GM18868 (cell line): ENCODE measurements at regions not wholly inside any gene's neighbourhood (a gene's known extent, or its start where the extent isn't known, plus 50 kb on each side); places are given as distances from the start of the nearest gene placed in this dataset.

Experiments used
- ATAC-seq: cut with Tn5 transposase; IDR thresholded peaks from one replicate; pipeline ENCODE4 v1.9.1; 2021; ENCODE audit warnings: mild to moderate bottlenecking, moderate library complexity; ENCODE audit not compliant: unreplicated experiment

- no peak for ATAC-seq
Measured at GRCh38 chr3:107428051-107428858, 51.0 kb downstream of the CCDC54 start.

GRCh38 chr3:107429320-107430181, 52.3 kb downstream of the CCDC54 start:
- ATAC-seq = peak; percentile 62

GRCh38 chr3:107430214-107430995, 53.2 kb downstream of the CCDC54 start:
- no peak for ATAC-seq

DNA sequence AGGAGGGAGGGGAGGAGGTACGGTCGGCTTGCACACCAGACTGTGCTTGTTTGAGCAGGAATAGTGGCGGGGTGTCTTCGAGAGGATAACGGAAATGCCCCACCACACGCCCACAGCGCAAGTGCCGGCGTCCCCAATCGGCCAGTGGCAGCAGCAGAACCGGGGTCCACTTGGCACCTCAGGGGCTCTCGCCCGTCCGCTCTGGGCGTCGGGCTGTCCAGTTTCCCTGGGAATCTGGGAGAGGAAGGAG, 53.7 kb downstream of the CCDC54 start:
- ATAC-seq = peak; percentile 21

DNA sequence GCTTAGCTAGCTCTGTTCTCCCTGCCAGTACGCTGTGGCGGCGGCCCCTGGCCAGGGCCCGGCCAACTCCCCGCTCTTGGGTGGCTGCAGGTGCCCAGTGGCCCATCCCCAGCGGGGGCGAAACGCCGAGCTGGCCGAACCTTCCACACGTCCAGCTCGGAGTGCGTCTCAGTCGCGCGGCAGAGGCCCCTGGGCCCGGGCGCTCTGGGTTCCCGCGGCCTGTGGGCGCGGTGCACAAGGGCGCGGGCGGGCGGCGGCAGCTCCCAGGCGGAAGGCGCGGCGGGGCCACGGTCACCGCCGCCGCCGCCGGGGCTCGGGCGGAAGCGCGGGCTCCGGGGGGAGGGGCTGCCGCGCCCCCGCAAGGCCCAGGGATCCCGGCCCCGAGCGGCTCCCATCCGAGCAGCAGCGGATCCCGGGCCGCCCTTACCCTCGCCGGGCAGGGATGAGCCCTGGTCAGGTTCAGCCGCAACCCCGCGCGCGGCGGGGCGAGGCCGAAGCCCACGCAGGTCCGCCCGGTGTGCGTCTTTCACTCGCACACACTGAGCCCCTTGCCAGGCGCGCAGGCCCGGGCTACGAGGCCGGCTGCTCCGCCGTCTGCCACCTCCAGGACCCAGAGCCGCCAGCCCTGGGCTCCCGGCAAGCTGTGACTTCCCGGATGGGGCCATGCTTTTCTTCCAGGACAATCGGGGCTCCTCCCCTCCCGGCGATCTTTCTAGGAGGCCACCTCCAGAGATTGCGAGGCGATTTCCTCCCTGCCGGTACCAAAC, 54.2 kb downstream of the CCDC54 start:
- peak; percentile 62 for ATAC-seq

- ATAC-seq = no peak
Measured at GRCh38 chr3:107432013-107432515, 54.8 kb downstream of the CCDC54 start.

DNA sequence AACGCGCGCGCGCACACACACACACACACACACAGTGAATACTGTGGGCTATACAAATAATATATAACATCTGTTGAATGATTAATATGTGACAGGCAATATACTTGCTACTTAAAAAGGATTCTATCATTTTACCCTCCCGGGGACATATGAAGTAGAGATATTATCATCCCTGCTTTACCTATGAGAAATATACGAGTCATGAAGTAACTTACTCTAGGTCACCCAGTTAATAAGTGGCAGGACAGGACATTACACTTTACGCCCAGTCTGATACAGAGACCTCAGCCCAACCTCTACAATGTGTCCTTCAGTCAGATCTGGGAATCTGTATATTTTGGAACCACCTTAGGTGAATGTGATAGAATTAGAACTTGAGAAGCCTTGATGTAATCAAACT, 55.4 kb downstream of the CCDC54 start:
- ATAC-seq = no peak

- no peak for ATAC-seq
Measured at GRCh38 chr3:107436029-107436428, 58.8 kb downstream of the CCDC54 start.

DNA sequence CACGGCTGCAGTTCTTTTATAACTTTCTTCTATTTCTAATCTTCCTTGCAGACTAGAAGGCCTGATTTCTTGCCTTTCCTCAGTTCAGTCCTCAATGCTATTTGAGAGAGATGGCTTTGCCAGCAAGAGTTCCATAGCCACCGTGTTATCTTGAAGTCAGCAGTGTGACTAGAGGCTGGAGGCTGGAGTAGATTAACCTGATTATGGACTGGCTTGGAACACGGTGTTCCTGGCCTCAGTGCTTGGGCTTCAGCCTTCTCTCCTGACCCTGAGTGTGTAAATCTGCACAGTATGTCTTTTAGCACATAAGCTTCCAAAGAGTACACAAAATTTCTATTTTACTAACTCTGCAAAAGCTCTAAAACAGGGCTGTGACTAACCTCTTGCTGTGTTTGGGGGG, 61.4 kb downstream of the CCDC54 start:
- no peak for ATAC-seq

- no peak for ATAC-seq
Measured at GRCh38 chr3:107441617-107442016, 64.4 kb downstream of the CCDC54 start.

GRCh38 chr3:107443461-107443860, 66.2 kb downstream of the CCDC54 start:
- ATAC-seq = no peak

DNA sequence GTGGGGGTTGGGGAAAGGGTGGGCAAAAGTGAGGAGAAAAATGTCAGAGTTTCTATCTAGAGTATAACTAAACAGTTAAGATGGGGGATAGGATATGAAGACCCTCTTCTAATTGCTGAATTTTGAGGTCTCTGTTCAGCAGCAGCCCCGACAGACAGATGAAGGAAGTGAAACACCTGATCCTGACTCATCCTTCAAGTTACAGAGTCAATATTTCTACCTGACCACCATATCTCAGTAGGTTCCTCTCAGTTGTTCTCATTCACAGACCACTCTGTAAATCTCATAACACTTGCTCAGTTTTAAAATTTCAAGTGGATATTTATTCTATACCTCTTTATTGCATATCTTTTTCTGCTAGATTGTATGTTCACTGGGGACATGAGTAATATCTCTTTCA, 69.5 kb downstream of the CCDC54 start:
- peak; percentile 96 for ATAC-seq

DNA sequence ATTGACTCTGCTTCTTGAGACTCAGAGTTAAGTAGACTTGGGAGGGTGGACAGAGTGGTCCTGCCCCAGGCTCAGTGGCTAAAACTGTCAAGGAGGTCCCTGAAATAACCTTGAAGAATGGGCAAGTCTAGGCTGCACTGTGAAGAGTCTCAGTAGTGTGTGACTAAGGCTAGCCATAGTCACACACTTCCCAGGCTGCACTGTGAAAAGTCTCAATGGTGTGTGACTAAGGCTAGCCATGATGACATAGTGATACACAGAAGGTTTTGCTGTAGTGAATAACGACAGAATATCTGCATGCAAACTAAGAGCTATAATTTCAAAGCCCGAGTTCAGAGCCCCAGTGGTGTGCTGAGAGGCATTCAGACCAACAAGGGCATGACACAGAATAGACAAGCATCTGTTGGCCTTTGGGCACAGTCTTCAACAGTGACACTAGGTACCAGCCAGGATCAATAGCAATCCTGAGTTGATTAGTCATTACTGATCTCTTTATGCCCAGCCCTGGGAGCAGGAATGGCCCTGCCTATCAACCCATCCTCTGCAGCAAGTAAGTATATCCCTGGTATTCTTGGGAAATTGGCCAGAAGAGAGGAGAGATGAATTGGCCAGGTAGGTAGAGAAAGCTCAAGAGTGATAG, 72.4 kb upstream of the BBX start:
- no peak for ATAC-seq

- ATAC-seq = no peak
Measured at GRCh38 chr3:107452436-107452835, 70.3 kb upstream of the BBX start.

DNA sequence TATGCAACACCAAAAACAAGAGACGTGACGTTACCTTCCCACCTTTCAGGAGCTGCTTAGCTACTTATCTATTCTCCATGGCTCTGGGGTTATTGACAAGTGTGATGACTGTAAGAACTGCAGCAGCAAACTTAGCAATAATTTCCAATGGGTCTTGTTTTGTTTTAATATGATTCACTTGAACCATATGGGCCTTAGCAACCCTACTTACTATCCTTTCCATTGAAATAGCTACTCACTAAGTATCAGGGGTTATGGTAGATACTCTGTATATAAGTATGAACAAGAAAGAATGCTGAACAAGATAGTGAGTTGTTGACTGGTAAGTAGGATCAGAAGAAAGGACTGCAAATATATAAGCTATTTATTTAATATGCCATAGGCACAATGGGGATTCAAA, 69.3 kb upstream of the BBX start:
- no peak for ATAC-seq

- ATAC-seq = no peak
Measured at GRCh38 chr3:107455621-107456020, 67.1 kb upstream of the BBX start.

- ATAC-seq = no peak
Measured at GRCh38 chr3:107456501-107456900, 66.3 kb upstream of the BBX start.

GRCh38 chr3:107458871-107459270, 63.9 kb upstream of the BBX start:
- ATAC-seq = no peak

- ATAC-seq = no peak
Measured at GRCh38 chr3:107461721-107462120, 61.0 kb upstream of the BBX start.

DNA sequence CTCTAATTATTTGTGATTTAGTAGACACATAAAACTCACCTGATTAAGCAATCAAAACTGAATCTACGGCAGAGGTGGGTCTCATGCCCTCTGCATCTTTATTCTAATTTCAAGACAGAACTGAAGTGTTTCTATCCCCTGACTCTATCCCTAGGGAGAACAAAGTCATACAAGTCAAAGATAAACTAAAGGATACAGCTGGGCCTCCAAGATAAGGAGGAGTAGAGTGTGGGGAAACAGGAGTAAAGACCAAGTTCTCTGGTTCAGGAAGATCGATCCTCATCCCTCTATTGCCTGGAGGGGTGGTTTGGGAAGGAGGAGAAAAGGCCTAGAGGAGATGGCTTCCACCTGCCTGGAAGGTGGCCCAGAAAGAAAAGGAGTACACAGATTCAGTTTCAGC, 58.7 kb upstream of the BBX start:
- ATAC-seq = no peak
